HCT116 (cell line): ENCODE measurements at regions not wholly inside any gene's neighbourhood (a gene's known extent, or its start where the extent isn't known, plus 50 kb on each side); places are given as distances from the start of the nearest gene placed in this dataset.

Experiments
- ATAC-seq: fragments of 200-7000 bp; cut with Tn5 transposase; 2 replicates; pipeline ENCODE4 v1.9.1; 2020; ENCODE audit warnings: mild to moderate bottlenecking, moderate library complexity
- BruUV-seq: library from RNA; stranded (reverse); fragments of 400-500 nt; replicated peaks from 2 replicates; lab custom pipeline; 2021; lab: Mats Ljungman, UMichigan
- CTCF ChIA-PET: fragments of 300-600 bp; sonication (Branson Sonifier 250); formaldehyde crosslinking; loops from one replicate; lab custom pipeline; 2021; ENCODE audit warnings: antibody characterized with exemption; lab: Charles Lee
- POLR2A ChIA-PET: fragments of 300-600, 350-600 bp; sonication (Branson Sonifier 250); formaldehyde crosslinking; loops from one replicate; lab custom pipeline; 2021; ENCODE audit warnings: antibody characterized with exemption; lab: Charles Lee
- RAD21 ChIA-PET, 2 experiments: fragments of 300-600 bp; sonication (Branson Sonifier 250); formaldehyde crosslinking; loops; one replicate each; lab custom pipeline; 2023; ENCODE audit warnings: low total read pairs in 2 of 2; ENCODE audit not compliant: uncharacterized antibody in 2 of 2, unreplicated experiment in 2 of 2, low non-redundant PET in 1 of 2; lab: Charles Lee
- DNase-seq: peaks from one replicate; pipeline ENCODE4 v3.0.0-alpha.2; 2010; ENCODE audit warnings: low read depth, low spot score
- H2AFZ ChIP-seq: fragments of 200-600 bp; shearing (Covaris generic), sonication (generic); 2 replicates; pipeline ENCODE4 v1.6.1; 2017; ENCODE audit warnings: low read depth, mixed run types, mixed read lengths, antibody characterized with exemption, low read length; ENCODE audit not compliant: poor library complexity, severe bottlenecking
- H3K27ac ChIP-seq: 2 replicates; pipeline ENCODE4 v1.5.1; 2012; ENCODE audit warnings: low read depth, low read length
- H3K27me3 ChIP-seq: fragments of 200-600 bp; sonication (generic); 2 replicates; pipeline ENCODE4 v1.6.1; 2016; ENCODE audit warnings: mixed run types, low read length, mixed read lengths; ENCODE audit not compliant: insufficient read depth
- H3K36me3 ChIP-seq, 2 experiments: fragments of 200-500 bp in 1 of 2; fragments of 200-600 bp in 1 of 2; sonication (Bioruptor generic) in 1 of 2; sonication (generic) in 1 of 2; 2 replicates each; pipeline versions ENCODE4 v1.5.1 to v1.6.1; 2014 to 2016; ENCODE audit warnings: low read length in 2 of 2, inconsistent platforms in 1 of 2, mixed read lengths in 1 of 2, mixed run types in 1 of 2; ENCODE audit not compliant: insufficient read depth in 2 of 2, control insufficient read depth in 1 of 2
- H3K4me1 ChIP-seq, 2 experiments: fragments of 200-600 bp in 1 of 2; sonication (generic) in 1 of 2; 2 replicates each; pipeline versions ENCODE4 v1.5.1 to v1.6.1; 2012 to 2017; ENCODE audit warnings: low read length in 2 of 2, inconsistent platforms in 1 of 2, mild to moderate bottlenecking in 1 of 2, mixed read lengths in 1 of 2, mixed run types in 1 of 2, moderate library complexity in 1 of 2; ENCODE audit not compliant: insufficient read depth in 2 of 2, control insufficient read depth in 1 of 2
- H3K4me2 ChIP-seq: fragments of 200-600 bp; sonication (generic); 2 replicates; pipeline ENCODE4 v1.6.1; 2017; ENCODE audit warnings: mixed run types, low read length, mixed read lengths
- H3K4me3 ChIP-seq, 2 experiments: fragments of 200-600 bp in 1 of 2; sonication (generic) in 1 of 2; replicated peaks in 1 of 2; 2 replicates each; pipeline ENCODE4 v1.5.1; 2011 to 2016; ENCODE audit warnings: low read length in 2 of 2, control low read depth in 1 of 2, low read depth in 1 of 2, mild to moderate bottlenecking in 1 of 2, mixed read lengths in 1 of 2, mixed run types in 1 of 2
- H3K79me2 ChIP-seq: fragments of 200-600 bp; sonication (generic); 2 replicates; pipeline ENCODE4 v1.6.1; 2017; ENCODE audit warnings: mild to moderate bottlenecking, mixed run types, low read length, moderate library complexity, mixed read lengths; ENCODE audit not compliant: insufficient read depth
- H3K9ac ChIP-seq: fragments of 200-600 bp; sonication (generic); 2 replicates; pipeline ENCODE4 v1.6.1; 2016; ENCODE audit warnings: low read length, mixed read lengths
- H3K9me2 ChIP-seq: fragments of 200-600 bp; sonication (generic), shearing (Covaris generic); 2 replicates; pipeline ENCODE4 v1.6.1; 2017; ENCODE audit warnings: mixed run types, mild to moderate bottlenecking, moderate library complexity; ENCODE audit not compliant: insufficient read depth
- H3K9me3 ChIP-seq, 2 experiments: fragments of 200-500 bp in 1 of 2; fragments of 200-600 bp in 1 of 2; sonication (Bioruptor generic) in 1 of 2; sonication (generic) in 1 of 2; 2 replicates each; pipeline ENCODE4 v1.6.1; 2014 to 2017; ENCODE audit warnings: low read length in 2 of 2, mixed read lengths in 2 of 2, inconsistent platforms in 1 of 2, low read depth in 1 of 2, mild to moderate bottlenecking in 1 of 2, mixed run types in 1 of 2, moderate library complexity in 1 of 2; ENCODE audit not compliant: control insufficient read depth in 1 of 2, insufficient read depth in 1 of 2
- H4K20me1 ChIP-seq: fragments of 200-600 bp; sonication (generic), shearing (Covaris generic); 2 replicates; pipeline ENCODE4 v1.6.1; 2017; ENCODE audit warnings: mixed run types, mild to moderate bottlenecking, moderate library complexity; ENCODE audit not compliant: insufficient read depth
- CBX3 ChIP-seq: IDR thresholded peaks from 2 replicates; pipeline ENCODE4 v1.6.1; 2012; ENCODE audit warnings: low read depth
- CEBPB ChIP-seq: IDR thresholded peaks from 2 replicates; pipeline ENCODE4 v1.6.1; 2012; ENCODE audit warnings: low read depth
- EGR1 ChIP-seq: IDR thresholded peaks from 2 replicates; pipeline ENCODE4 v1.6.1; 2012; ENCODE audit warnings: low read depth
- ELF1 ChIP-seq: IDR thresholded peaks from 2 replicates; pipeline ENCODE4 v1.6.1; 2012; ENCODE audit warnings: low read depth, borderline replicate concordance
- EZH2phosphoT487 ChIP-seq: fragments of 200-600 bp; IDR thresholded peaks from 2 replicates; pipeline ENCODE4 v1.6.1; 2018; ENCODE audit warnings: antibody characterized with exemption, borderline replicate concordance
- JUND ChIP-seq: IDR thresholded peaks from 2 replicates; pipeline ENCODE4 v1.6.1; 2012
- POLR2A ChIP-seq: IDR thresholded peaks from 2 replicates; pipeline ENCODE4 v1.7.0; 2011; ENCODE audit warnings: borderline replicate concordance; ENCODE audit not compliant: insufficient read depth, insufficient read length; ENCODE audit errors: extremely low read depth
- TCF7L2 ChIP-seq: IDR thresholded peaks from 2 replicates; pipeline ENCODE4 v1.7.0; 2011; ENCODE audit warnings: borderline replicate concordance, inconsistent platforms; ENCODE audit not compliant: insufficient read depth, insufficient read length; ENCODE audit errors: extremely low read depth
- intact Hi-C: fragments of 100-400 bp; cut with micrococcal nuclease; formaldehyde crosslinking; loops from 2 replicates; pipeline ENCODE4 v1.10.0; 2022
- TF ChIP-seq, protein P1 (sequence below): IDR thresholded peaks from 2 replicates; pipeline ENCODE4 v1.6.1; 2012
- TF ChIP-seq, protein P2 (sequence below): IDR thresholded peaks from 2 replicates; pipeline ENCODE4 v1.6.1; 2011; ENCODE audit warnings: mild to moderate bottlenecking, low read length, moderate library complexity; ENCODE audit not compliant: insufficient replicate concordance; ENCODE audit errors: extremely low read depth

DNA sequence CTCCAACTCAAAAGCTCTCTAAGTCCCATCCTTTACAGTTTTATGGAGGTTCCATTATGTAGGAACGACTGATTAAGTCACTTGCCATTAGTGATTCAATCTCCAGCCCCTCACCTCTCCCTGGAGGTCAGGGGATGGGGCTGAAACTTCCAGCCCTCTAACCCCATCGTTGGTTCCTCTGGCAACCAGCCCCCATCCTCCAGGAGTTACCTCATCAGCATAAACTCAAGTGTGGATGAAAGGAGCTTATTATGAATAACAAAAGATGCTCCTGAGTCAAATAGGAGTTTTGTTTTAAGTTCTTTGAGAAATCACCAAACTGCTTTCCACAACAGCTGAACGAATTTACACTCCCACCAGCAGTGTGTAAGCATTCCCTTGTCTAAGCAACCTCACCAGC, 494.3 kb upstream of the AUTS2 start:
- CTCF ChIA-PET, result no interaction called here
- Histone ChIP-seq H3K4me2 (no peak overlapping the region), H3K36me3 (no peaks in the 10 kb centered on the region), H2AFZ (no peak overlapping the region), H3K27me3 (no peaks in the 10 kb centered on the region), H3K9ac (no peak overlapping the region), H4K20me1 (no peaks in the 10 kb centered on the region; the same call in 1 of the 2 replicates), H3K4me1 (no peaks in the 10 kb centered on the region), H3K9me2 (no peaks in the 10 kb centered on the region), H3K4me3 (no peak overlapping the region), H3K9me3 (peaks cover 0 to 15% of the 10 kb centered on the region in 2 experiments; a peak in 2 of 4 replicates), H3K79me2 (no peaks in the 10 kb centered on the region), H3K27ac (no peak overlapping the region)
- POLR2A ChIA-PET, result no interaction called here
- TF ChIP-seq TCF7L2, result no peak
- TF ChIP-seq, protein P1, sequence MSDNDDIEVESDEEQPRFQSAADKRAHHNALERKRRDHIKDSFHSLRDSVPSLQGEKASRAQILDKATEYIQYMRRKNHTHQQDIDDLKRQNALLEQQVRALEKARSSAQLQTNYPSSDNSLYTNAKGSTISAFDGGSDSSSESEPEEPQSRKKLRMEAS, result no peak
- TF ChIP-seq, protein P2, sequence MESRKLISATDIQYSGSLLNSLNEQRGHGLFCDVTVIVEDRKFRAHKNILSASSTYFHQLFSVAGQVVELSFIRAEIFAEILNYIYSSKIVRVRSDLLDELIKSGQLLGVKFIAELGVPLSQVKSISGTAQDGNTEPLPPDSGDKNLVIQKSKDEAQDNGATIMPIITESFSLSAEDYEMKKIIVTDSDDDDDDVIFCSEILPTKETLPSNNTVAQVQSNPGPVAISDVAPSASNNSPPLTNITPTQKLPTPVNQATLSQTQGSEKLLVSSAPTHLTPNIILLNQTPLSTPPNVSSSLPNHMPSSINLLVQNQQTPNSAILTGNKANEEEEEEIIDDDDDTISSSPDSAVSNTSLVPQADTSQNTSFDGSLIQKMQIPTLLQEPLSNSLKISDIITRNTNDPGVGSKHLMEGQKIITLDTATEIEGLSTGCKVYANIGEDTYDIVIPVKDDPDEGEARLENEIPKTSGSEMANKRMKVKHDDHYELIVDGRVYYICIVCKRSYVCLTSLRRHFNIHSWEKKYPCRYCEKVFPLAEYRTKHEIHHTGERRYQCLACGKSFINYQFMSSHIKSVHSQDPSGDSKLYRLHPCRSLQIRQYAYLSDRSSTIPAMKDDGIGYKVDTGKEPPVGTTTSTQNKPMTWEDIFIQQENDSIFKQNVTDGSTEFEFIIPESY, result no peak
- TF ChIP-seq EZH2phosphoT487, result no peak
- TF ChIP-seq JUND, result no peak
- TF ChIP-seq ELF1, result no peak
- TF ChIP-seq EGR1, result no peak
- no peak for TF ChIP-seq CBX3
- TF ChIP-seq CEBPB, result no peak
- TF ChIP-seq POLR2A, result no peak
- ATAC-seq (no peak), DNase-seq (no peak)
- no TSS peak for BruUV-seq
- intact Hi-C loops, result no loop called here
- RAD21 ChIA-PET, result no interaction called here
